Uterus (tissue), 2 donors: ENCODE measurements at regions not wholly inside any gene's neighbourhood (a gene's known extent, or its start where the extent isn't known, plus 50 kb on each side); places are given as distances from the start of the nearest gene placed in this dataset.

Experiments used
- CTCF ChIP-seq, 4 experiments: fragments of 200-600 bp in 2 of 4; fragments of 450-650 bp in 2 of 4; sonication (generic) in 2 of 4; IDR thresholded peaks; one replicate each; pipeline ENCODE4 v1.5.1; 2016 to 2019; ENCODE audit warnings: antibody characterized with exemption in 4 of 4, mild to moderate bottlenecking in 2 of 4, moderate library complexity in 1 of 4
- POLR2A ChIP-seq, 2 donors: fragments of 450-650 bp; IDR thresholded peaks; one replicate each; pipeline ENCODE4 v1.6.1; 2016; ENCODE audit warnings: antibody characterized with exemption in 2 of 2, mild to moderate bottlenecking in 1 of 2, moderate library complexity in 1 of 2

- no peak for TF ChIP-seq CTCF (IDR thresholded peaks at IDR 0.05)
- no peak for TF ChIP-seq POLR2A (IDR thresholded peaks at IDR 0.05)
Measured at GRCh38 chr20:57074386-57074785, 192.1 kb downstream of the BMP7 start.
